GM21367 (cell line): ENCODE measurements at regions not wholly inside any gene's neighbourhood (a gene's known extent, or its start where the extent isn't known, plus 50 kb on each side); places are given as distances from the start of the nearest gene placed in this dataset.

ENCODE experiments used
- ATAC-seq: cut with Tn5 transposase; IDR thresholded peaks from one replicate; pipeline ENCODE4 v1.9.1; 2021; ENCODE audit not compliant: unreplicated experiment

DNA sequence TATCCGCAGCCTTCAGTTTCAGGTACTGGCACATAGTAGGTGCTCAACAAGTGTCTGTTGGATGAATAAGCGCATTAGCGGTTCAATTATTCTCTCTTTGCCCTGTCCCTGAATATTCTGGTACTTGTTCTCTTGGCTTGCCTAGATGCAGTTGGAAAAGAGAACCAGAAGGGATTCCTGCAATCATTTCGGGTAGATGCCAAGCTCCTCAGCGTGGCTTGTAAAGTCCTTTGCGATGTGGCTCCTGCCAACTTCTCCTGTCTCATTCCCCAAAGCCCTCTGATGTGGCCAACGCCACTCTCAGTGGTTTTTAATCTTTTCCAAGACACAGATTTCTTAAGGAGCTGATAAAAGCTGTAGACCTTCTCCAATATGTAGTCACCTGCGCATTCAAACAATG, 230.3 kb downstream of the SUDS3 start:
- ATAC-seq = no peak

DNA sequence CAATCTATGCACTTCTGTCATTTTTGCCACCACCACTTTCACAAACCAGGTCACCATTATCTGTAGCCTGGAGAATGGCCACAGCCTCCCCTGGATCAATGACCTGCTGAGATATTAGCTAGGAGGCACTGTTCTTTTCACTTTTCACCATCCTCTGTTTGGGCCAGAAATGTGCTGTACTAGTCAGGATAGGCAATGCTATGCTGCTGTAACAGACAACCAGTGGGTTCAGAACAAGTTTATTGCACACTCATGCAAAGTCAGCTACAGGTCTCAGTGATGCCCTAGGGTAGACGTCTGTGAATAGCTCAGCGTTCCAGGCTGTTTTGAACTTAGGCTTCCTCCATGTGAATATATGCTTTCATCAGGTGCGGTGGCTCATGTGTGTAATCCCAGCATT, 231.5 kb downstream of the SUDS3 start:
- ATAC-seq = no peak

DNA sequence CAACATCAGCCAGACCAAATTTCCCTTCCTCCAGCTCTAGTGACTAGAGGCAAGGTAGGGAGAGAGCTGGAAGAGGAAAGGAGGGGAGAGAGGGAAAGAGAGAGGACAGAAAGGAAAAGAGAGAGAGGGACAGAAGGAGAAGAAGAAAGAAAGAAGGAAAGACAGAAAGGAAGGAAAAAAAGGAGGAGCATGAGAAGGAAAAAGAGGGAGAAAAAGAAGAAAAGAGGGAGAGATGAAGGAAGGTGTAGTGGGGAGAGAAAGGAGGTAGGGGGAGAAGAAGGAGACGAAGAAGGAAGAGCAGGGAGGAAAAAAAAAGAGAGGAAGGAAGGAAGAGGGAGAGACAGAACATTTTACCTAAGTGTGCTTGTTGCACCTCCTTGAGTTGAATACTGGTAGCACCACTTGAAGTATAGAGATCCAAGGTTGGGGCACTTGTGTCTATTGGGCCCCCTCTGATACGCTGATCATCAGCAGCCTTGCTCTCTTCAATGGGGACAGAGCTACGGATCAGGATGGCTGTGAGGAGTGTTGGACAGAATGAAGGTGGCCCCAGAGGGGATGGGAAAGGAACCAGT, 232.5 kb downstream of the SUDS3 start:
- ATAC-seq = no peak

DNA sequence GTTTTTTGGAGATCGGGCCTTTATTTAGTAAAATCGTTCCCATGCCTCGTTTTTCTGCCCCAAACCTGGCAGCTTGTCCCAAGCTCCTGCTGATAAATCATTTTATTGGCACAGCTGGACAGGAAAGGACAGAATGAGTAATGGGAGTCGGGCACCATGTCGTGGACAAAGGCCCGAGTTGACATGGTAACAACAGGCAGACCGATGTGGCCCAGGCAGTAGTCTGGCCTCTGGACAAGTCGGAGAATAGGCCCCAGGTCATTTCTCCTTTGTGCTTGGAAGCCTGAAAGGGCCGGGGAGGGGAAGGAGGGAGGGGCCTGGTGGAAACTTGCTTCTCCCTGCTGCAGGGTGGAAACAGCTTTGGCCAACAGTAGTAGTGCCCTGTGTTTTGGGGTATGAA, 234.9 kb downstream of the SUDS3 start:
- no peak for ATAC-seq

DNA sequence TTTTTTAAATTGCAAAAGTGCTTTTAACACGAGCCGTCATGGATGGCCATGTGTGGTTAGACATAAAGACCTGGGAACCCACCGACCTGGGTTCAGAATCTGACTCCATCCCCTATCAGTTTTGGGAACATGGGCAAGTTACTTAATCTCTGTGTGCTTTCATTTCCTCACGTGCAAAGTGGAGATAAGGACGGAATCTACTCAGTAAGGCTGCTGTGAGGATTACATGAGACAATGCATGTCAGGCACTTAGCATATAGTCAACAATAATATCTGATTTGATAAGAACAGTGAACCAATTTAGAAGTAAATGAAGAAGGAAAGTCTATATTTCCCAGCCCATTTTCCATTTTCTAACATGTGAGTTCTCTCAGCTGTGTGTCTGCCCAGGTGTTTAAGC, 235.4 kb downstream of the SUDS3 start:
- no peak for ATAC-seq

DNA sequence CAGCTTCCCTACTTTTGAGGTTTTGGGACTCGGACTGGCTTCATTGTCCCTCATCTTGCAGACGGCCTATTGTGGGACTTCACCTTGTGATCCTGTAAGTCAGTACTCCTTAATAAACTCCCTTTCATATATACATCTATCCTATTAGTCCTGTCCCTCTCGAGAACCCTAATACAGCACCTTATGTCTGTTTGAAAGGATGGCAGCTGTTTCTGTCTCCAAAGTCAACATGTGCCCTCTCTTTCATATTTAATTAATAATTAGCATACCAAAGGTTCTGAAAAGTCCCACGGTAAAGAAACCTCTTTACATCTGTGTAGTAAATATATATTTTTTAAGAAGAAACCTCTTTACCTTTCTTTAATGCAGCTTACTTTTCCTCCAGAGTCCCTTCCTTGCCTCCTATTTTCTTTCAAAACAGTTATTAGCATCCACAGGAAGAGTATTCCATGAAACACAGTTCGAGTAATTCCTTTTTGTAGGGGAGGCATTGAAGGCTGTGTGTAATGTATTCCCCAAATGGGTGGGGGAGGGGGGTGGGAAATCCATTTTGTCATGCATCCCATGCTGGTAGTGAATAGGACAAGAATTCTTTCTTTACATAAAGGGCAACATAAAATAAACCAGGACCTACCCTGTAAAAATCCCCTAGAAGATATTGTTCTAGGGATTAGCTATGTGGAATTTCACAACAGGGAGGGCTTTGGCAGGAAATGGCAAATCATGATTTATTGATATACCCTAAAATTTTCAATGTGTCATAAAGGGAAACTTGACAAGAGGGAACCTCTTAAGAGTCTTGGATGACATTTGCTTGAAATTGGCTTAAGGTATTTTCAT, 241.5 kb downstream of the SUDS3 start:
- no peak for ATAC-seq

DNA sequence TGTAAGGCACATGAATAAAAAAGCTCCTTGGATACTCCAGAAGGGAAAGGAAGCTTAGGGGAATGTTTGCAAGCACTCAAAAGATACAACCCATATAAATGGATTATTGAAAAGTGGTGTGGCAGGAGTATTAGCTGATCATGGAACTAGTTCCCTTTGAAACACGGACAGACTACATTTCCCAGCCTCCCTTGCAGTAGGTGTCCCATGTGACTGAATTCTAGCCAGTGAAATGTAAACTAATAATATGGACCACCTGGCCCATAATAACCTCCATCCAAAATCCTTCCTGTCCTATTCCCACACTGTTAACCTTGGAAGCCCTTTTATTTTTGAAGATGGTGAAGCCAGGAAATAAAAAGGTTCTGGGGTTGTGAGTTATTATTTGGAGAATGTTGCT, 242.3 kb downstream of the SUDS3 start:
- ATAC-seq = no peak

DNA sequence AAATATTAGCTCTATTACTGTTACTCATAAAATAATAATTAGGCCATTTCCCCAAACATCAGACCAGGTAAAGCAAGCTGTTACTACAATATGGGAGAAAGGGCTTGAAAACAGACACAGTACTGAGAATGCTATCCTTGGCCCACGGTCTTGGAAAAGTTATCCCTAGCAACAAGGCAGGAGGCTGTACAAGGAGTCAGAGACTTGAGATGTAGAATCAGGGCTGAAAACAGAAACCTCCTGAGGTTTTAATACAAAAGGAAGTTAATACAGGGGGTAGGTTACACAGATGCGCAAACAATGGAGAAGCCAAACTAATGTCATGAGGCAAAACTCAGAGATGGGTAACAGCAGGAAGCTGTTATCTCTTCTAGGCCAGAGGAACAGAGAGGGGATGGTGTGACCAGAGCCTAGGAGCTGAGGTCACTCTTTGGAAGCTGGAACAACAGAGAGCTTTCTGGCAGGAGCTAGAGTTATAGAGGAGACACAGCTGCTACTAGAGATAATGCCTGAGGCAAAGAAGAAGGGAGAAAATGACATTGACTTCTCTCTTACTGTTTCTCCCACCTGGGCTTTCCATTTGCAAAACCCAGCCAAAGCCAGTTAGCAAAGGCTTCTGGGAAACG, 248.8 kb downstream of the SUDS3 start:
- no peak for ATAC-seq

DNA sequence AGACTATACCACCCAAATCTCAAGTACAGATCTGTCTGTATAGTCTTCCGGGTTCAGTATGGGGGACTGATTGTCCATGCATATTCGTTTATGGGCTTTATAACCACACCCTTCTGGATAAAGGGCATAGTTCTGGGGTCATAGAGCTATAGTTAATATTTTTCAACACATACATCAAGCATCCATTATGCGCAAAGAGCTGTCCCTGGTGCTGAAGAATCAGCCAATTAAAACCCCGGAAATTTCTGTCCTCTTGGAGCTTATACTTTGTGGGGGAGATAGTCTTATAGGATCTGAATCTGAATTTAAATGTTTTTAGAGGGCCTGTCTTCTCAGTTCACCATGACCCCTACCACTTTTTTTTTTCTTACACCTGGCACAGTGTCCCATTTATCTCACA, 256.7 kb downstream of the SUDS3 start:
- ATAC-seq = no peak

DNA sequence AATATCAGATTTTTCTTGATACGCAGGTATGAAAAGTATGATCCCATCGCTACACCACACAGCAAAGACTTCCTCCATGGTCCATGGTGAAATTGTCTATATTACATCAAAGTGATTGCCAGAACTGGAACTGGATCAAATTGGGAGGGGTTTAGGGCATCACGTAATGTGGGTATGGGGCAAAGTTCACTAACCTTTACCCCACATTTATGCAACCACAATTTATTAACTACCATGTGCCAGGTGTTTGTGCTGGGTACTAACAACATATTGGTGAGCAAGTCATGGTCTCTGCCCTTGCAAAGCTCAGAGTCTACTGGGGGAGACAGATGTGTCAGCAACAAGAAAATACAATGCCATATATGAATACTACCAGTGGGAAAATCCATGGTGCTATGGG, 258.9 kb downstream of the SUDS3 start:
- no peak for ATAC-seq

DNA sequence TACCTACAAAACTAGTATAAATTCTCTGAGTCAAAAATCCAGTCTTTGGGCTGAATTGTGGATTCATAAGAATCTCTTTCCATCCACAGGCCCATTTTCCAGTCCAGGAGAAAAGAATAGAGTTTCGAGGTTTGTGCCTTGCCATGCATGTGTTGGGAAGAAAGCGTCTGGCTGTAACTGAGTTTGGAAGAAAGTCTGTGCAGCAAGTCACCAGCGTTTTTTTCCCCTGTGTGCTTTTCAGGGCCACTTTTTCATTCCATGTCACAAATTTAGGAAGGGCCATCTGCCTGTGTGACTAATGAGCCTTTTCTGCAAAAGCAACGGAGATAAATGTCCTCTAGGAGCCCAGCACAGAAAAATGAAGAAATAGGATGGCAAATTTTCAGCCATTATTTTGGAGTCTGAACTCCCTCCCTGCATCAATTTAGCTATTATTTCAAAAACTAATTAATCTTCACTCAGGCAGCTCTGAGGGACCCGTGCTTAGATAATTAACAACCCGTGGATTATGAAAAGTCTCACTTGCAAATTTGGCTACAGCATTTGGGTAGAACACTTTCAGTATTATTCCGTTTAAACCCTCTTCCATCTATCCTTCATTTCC, 261.5 kb downstream of the SUDS3 start:
- ATAC-seq = no peak

DNA sequence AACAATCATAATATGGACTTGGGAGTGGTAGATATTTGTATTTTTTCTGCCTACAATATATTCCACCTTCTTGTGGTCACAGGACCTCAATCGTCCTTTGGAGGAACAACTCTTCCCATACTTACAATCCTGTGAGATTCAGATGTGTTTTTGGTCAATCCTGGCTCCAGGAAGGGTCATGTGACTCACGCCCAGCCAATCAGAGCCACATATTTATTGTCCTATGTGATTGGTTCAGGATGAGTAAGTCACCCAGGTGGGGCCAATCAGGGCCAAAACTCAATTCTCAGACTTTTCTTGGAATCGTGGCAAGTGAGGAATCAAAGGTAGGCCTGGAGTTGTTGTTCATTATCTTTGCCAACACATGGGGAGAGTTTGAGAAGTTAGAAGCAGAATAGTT, 264.9 kb downstream of the SUDS3 start:
- no peak for ATAC-seq

DNA sequence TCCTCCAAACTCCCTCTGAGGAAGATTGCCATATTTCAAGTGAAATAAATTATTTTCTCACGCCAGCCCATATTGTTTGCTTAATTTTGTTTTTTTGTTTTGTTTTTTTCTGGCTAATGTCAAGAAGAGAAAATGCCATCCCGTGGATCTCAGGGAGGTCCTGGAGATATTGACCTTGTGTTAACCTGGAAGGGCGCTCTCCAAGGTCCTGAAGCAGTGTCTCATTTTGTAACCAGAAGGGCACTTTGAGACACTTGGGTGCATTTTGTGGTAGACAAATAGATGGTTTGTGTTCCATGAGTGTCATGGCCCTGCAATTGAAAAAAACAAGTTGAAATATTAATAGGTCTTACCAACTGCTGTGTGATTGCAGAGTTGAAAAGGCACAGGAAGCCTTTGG, 268.9 kb downstream of the SUDS3 start:
- no peak for ATAC-seq

DNA sequence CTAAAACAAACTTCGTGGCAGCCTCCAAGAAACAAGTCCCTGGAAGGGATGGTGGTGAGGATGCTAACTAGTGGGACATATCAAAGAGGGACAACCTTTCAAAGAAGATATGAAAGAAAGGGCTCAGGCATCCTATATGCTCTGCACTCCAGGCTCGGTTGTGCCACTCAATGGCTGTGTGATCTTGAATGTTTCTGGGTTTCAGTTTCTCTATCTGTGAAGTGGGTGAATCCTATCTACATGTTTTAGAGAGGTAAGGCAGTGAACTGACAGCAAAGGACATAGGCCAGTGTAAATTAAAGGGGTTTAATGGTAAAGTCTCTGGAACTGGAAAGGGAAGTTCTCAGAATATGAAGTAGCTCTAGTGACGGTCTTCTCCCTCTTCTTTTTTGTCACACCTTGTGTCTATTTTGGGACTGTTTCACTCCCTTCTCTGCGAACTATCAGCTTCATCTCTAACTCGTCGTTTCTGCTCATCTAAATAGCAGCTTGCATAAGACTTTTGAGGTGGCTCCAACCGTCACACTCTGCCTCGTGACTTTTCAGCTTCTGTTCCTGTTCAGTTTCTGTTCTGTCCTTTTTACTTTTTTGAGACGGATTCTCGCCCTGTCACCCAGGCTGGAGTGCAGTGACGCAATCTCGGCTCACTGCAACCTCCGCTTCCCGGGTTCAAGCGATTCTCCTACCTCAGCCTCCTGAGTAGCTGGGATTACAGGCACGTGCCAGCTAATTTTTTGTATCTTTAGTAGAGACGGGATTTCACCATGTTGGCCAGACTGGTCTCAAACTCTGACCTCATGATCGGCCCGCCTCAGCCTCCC, 273.6 kb downstream of the SUDS3 start:
- ATAC-seq = no peak

DNA sequence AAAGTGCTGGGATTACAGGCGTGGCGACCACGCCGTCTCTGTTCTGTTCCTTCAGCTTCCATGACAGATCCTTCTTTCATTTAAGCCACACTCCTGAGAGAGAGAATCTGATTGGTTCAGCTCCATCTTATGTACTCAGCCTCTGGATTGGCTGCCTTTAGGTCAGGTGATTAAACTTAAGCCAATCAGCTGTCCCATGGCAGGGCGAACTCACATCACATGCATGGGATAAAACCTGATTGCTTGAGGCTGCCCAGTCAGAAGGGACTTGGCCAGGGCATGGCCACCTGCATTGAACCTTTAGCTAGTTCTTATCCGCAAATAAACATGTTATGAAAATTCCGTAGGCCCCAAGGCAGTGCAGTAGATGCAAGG, 274.2 kb downstream of the SUDS3 start:
- ATAC-seq = no peak

DNA sequence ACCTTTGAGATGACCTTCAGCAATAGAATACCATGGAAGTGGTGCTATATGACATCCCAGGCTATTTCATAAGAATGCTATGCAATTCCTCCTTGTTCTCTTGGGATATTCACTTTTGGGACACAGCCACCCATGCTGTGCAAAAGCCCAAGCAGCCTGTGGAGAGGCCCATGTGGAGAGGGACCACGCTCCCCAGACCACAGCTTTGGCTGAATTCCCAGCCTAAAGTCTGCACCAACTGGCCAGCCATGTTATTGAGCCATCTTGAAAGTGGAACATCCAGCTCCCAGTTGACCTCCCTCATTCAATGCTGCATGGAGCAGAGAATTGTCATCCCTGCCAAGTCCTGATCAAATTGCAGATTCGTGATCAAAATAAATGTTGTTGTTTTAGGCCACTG, 275.1 kb downstream of the SUDS3 start:
- no peak for ATAC-seq

DNA sequence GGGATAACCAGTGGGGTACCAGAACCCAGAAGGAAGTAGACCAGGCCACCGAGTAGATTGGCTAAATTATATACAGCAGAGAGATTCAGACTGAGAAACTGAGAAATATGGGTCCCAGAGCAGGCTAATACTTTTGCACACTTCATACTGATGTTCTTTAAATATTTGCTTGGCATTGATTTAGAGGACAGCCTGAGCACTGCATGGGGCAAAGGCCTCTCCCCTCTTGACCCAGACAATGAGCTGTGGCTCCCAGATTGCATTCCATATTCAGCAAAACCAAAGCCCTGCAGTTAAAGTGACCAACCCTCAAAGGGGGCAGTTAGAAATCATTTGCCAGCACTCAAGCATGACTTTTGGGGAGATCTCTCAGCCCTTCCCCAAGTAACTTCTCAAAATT, 279.2 kb downstream of the SUDS3 start:
- ATAC-seq = no peak

DNA sequence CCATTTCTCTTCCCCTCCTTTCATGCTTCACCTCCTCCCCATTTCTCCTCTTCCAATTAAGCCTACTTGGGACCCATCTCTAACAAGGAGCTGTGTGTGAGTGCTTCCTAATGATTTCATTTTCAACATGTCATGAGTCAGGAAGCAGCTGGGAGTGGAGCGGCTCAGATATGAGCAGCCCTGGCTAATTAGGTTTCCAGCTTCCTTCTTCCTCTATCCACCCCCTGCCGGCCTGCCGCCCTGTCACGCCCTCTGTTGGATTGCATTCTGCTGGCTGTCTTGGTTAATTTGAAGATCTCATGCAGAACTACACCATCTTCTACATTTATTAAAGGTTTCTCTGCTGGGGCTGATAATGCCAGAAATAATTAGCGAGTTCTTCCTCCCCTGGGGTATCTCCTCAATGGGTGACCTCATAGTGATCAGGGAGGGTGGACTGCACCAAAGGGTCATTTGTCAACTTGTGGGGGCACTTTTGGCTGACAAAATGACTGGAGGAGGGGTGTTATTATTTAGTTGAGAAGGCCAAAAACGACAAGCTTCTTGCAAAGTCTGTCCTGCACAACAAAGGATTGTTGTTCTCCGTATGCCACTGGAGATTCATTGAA, 300.9 kb upstream of the SRRM4 start:
- no peak for ATAC-seq

DNA sequence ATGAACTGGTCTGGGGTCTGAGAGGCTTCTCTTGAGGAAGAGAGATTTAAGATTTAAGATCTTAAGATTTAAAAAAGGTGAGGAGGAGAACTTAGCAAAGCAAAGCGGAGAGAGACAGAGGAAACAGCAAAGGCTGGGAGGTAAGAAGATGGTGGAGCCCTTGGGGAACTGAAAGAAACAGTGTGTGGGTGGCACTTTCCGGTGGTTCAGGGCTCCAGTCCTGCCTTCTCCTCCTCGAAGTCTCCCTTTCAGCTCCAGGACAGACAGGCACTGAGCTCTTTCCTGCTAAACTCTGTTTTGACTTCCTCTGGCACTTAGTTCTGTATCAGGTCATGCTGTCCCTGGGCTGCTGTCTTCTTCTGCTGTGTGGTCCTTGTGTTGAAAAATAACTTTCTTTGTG, 298.7 kb upstream of the SRRM4 start:
- no peak for ATAC-seq

DNA sequence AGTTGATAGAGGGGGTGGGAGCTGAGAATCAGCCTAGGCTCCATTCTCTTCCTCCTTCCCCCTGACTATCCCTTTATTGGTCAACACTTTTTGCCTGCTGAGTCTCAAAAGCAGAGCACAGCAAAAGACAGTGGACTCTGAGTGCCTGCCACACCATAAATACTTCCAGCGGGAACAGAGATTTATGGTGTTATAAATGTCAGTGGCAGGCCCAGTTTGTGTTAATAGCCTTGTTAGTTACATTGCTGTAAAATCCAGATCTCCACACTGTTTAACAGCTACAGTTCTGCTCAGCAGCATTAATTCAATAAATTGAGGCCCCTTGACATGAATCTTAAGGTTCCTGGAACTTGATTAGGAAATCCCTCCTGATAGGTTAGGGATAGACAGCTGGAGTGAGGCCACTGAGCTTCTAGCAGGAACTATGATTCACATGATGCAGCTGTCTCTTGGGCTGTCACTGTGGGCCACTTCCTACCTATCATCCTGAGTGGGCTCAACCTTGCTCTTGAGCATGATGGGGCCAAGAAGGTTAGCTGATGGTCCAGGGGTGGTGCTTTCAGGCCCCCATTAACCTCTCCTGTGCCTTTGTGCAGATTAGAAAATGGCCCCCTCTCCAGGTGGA, 295.2 kb upstream of the SRRM4 start:
- ATAC-seq = no peak
